ENCODE measurements at regions not wholly inside any gene's neighbourhood (a gene's known extent, or its start where the extent isn't known, plus 50 kb on each side); places are given as distances from the start of the nearest gene placed in this dataset.

DNA sequence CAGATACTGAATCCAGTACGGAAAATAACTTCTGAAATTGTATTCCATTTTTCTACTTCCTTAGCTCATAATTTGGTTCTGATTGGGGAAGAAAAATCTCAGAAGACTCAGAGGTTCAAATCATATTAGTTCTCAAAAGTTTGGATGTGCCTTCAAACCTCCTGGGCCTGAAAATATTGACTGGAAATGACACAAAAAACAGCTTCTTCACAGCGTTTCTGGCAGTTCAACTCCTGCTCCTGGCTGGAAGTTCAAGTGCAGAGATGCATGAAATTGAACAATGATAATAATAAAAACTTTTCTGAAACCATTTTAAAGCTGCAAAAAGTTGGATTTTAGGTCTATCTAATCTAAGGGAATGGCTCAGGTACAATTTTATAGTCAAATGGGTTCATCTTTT, 1459.9 kb upstream of the CELF4 start:
- H3K9me3 ChIP-seq: no peaks in the 10 kb centered on the region
- intact Hi-C loops (cut with DNase I; ENCODE audit: low total_unique reads): no loop called here
- H3K27me3 ChIP-seq: no peaks in the 10 kb centered on the region
- no peak for DNase-seq
- H3K4me3 ChIP-seq: no peak overlapping the region
- no peaks in the 10 kb centered on the region for H3K4me1 ChIP-seq
- H3K36me3 ChIP-seq (ENCODE audit: low read depth, missing control alignments): no peaks in the 10 kb centered on the region
- no peak overlapping the region for H3K27ac ChIP-seq
- 29 to 43% methylated on average over 2 of the region's 2 CpGs for whole genome bisulfite sequencing, 2 donors
- TF ChIP-seq, protein P1, sequence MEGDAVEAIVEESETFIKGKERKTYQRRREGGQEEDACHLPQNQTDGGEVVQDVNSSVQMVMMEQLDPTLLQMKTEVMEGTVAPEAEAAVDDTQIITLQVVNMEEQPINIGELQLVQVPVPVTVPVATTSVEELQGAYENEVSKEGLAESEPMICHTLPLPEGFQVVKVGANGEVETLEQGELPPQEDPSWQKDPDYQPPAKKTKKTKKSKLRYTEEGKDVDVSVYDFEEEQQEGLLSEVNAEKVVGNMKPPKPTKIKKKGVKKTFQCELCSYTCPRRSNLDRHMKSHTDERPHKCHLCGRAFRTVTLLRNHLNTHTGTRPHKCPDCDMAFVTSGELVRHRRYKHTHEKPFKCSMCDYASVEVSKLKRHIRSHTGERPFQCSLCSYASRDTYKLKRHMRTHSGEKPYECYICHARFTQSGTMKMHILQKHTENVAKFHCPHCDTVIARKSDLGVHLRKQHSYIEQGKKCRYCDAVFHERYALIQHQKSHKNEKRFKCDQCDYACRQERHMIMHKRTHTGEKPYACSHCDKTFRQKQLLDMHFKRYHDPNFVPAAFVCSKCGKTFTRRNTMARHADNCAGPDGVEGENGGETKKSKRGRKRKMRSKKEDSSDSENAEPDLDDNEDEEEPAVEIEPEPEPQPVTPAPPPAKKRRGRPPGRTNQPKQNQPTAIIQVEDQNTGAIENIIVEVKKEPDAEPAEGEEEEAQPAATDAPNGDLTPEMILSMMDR (IDR thresholded peaks at IDR 0.05): no peak
- TF ChIP-seq POLR2A (IDR thresholded peaks at IDR 0.05): no peak

DNA sequence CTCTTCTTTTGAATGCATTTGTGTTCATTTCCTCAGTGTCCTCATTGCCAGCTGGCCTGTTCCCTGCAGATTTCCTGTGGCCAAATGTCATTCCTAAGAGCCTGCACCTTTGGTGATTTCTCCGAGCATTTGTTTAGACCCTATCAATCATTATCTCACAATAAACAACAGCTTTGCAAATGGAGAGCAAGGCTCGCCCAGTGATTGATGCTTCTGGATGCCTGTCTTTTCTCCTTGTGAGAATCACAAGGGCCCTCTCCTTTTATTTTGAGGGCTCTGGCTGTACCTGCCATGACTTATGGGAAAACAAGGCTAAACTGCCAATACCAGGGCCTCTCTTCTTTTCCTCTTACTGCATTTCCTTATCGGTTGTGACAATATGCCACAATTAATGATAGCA, 1454.4 kb upstream of the CELF4 start:
- H3K27ac ChIP-seq: no peak overlapping the region
- 76 to 78% methylated on average over 3 of the region's 3 CpGs for WGBS, 2 donors
- no peaks in the 10 kb centered on the region for H3K36me3 ChIP-seq (ENCODE audit: low read depth, missing control alignments)
- H3K9me3 ChIP-seq: no peaks in the 10 kb centered on the region
- H3K4me1 ChIP-seq: no peaks in the 10 kb centered on the region
- TF ChIP-seq, protein P1 (IDR thresholded peaks at IDR 0.05): no peak
- TF ChIP-seq POLR2A (IDR thresholded peaks at IDR 0.05): no peak
- DNase-seq: no peak
- H3K4me3 ChIP-seq: no peak overlapping the region
- intact Hi-C loops (cut with DNase I; ENCODE audit: low total_unique reads): no loop called here
- no peaks in the 10 kb centered on the region for H3K27me3 ChIP-seq

DNA sequence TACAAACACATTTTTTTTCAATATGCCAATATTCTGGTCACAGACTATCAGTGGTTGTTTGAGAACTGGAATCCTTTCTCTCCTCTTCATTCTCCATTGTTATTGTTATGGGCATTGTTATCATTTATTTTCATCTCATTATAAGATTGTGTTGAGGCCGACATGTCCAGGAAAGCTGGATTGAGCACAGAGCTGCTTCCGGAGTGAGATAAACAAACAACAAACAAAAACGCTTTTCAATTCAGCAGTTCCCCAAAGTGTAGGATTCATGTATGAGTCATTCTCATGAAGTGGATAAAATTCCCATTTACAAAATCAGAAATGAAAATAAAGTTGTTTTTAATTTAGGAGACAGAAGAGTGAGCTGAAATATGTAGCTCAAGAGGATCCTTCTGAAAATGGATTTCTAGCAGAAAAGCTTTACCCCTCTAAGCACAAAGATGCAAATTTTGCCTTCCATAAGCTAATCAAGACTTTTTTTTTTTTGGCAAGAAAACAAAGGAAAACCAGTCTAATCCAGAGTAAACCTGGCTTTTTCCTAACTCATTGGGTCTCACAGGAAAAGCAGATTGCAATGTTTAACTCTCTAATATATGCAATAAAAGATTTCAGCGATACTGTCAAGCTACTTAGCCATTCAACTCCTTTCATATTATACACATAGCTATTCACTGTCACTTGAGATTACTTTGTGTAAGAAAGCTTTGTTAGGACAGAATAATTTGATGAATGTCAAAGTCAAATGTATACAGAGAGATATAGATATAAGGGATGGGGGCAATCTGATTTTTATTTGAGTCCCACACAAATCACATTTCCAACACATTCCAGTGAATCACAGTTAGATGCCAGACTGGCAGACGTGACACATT, 1441.7 kb upstream of the CELF4 start:
- Histone ChIP-seq H3K27ac (no peak overlapping the region), H3K4me1 (no peaks in the 10 kb centered on the region), H3K9me3 (no peaks in the 10 kb centered on the region), H3K36me3 (ENCODE audit: low read depth, missing control alignments) (no peaks in the 10 kb centered on the region), H3K4me3 (no peak overlapping the region), H3K27me3 (no peaks in the 10 kb centered on the region)
- DNase-seq: no peak
- 87 to 88% methylated on average over 5 of the region's 5 CpGs for WGBS, 2 donors
- TF ChIP-seq, protein P1 (IDR thresholded peaks at IDR 0.05): no peak
- no peak for TF ChIP-seq POLR2A (IDR thresholded peaks at IDR 0.05)
- intact Hi-C loops (cut with DNase I; ENCODE audit: low total_unique reads): no loop called here

DNA sequence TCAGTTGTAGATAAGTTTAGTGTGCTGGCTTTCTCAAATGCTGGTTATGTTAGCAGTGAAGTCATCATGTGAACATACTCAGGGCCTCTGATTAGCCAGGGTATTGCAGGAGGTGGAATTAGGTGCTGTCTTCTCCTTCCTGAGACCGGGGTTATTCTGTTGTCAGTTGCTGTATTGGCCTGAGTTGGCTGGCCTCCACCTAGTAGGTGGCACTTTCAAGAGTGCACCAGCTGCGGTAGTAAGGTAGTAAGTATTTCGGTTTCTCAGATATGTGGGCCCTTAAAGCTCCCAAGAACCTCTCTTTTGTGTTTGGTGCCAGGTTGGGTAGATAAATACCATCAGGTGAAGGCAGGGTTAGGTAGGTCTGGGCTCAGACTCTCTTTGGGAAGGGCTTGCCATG, 1430.5 kb upstream of the CELF4 start:
- H3K4me1 ChIP-seq: no peaks in the 10 kb centered on the region
- TF ChIP-seq, protein P1 (IDR thresholded peaks at IDR 0.05): no peak
- no peak for TF ChIP-seq POLR2A (IDR thresholded peaks at IDR 0.05)
- intact Hi-C loops (cut with DNase I; ENCODE audit: low total_unique reads): no loop called here
- no peaks in the 10 kb centered on the region for H3K36me3 ChIP-seq (ENCODE audit: low read depth, missing control alignments)
- DNase-seq: no peak
- no peaks in the 10 kb centered on the region for H3K9me3 ChIP-seq
- WGBS, 2 donors: 94 to 100% methylated on average over 3 of the region's 3 CpGs
- no peaks in the 10 kb centered on the region for H3K27me3 ChIP-seq
- no peak overlapping the region for H3K27ac ChIP-seq
- no peak overlapping the region for H3K4me3 ChIP-seq

DNA sequence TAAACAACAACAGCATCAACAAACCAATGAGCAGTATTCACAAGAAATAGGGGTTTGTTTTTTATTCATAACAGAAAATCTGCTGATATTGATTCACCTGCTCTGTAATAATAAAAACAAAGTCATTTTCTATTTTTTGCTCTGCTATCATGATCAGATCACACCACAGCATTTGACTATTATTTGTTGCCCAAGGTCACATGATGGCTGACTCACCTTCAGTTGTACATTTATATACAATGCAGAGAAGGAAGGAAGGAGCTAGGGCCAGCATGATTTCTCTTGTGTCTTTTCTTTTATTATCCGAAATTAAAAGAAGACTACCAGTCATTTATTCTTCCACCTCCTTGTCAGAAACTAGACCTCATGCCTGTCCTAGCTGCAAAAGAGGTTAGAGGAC, 1427.7 kb upstream of the CELF4 start:
- DNase-seq: no peak
- no peak for TF ChIP-seq POLR2A (IDR thresholded peaks at IDR 0.05)
- TF ChIP-seq, protein P1 (IDR thresholded peaks at IDR 0.05): no peak
- 63 to 82% methylated on average over 1 of the region's 1 CpG for WGBS, 2 donors
- Histone ChIP-seq H3K4me1 (no peaks in the 10 kb centered on the region), H3K27me3 (no peaks in the 10 kb centered on the region), H3K9me3 (no peaks in the 10 kb centered on the region), H3K27ac (no peak overlapping the region), H3K36me3 (ENCODE audit: low read depth, missing control alignments) (no peaks in the 10 kb centered on the region), H3K4me3 (no peak overlapping the region)
- intact Hi-C loops (cut with DNase I; ENCODE audit: low total_unique reads): no loop called here

All from testis (tissue), 2 donors.